GM12878 (cell line): ENCODE measurements at regions not wholly inside any gene's neighbourhood (a gene's known extent, or its start where the extent isn't known, plus 50 kb on each side); places are given as distances from the start of the nearest gene placed in this dataset.

Source experiments
- FOXK2 ChIP-seq: fragments of 450-650 bp; IDR thresholded peaks from 2 replicates; pipeline ENCODE4 v1.6.1; 2017; ENCODE audit warnings: mild to moderate bottlenecking, moderate library complexity
- ZSCAN29 ChIP-seq: fragments of 450-650 bp; IDR thresholded peaks from 2 replicates; pipeline ENCODE4 v1.6.1; 2017; ENCODE audit warnings: mild to moderate bottlenecking, moderate library complexity

GRCh38 chr5:4036861-4037260 lies 441.2 kb downstream of the IRX1 start:
- TF ChIP-seq ZSCAN29 = no peak
- TF ChIP-seq FOXK2 = no peak
